Breast epithelium (tissue), 3 donors: ENCODE measurements at regions not wholly inside any gene's neighbourhood (a gene's known extent, or its start where the extent isn't known, plus 50 kb on each side); places are given as distances from the start of the nearest gene placed in this dataset.

Source experiments
- POLR2A ChIP-seq: fragments of 450-650 bp; IDR thresholded peaks from one replicate; pipeline ENCODE4 v1.6.1; 2016; ENCODE audit warnings: antibody characterized with exemption, mild to moderate bottlenecking, moderate library complexity
- TF ChIP-seq, protein P1 (sequence below), 3 donors: fragments of 450-650 bp; IDR thresholded peaks; one replicate each; pipeline ENCODE4 v1.5.1; 2016 to 2017; ENCODE audit warnings: antibody characterized with exemption in 3 of 3, mild to moderate bottlenecking in 3 of 3, moderate library complexity in 3 of 3

- TF ChIP-seq, protein P1, sequence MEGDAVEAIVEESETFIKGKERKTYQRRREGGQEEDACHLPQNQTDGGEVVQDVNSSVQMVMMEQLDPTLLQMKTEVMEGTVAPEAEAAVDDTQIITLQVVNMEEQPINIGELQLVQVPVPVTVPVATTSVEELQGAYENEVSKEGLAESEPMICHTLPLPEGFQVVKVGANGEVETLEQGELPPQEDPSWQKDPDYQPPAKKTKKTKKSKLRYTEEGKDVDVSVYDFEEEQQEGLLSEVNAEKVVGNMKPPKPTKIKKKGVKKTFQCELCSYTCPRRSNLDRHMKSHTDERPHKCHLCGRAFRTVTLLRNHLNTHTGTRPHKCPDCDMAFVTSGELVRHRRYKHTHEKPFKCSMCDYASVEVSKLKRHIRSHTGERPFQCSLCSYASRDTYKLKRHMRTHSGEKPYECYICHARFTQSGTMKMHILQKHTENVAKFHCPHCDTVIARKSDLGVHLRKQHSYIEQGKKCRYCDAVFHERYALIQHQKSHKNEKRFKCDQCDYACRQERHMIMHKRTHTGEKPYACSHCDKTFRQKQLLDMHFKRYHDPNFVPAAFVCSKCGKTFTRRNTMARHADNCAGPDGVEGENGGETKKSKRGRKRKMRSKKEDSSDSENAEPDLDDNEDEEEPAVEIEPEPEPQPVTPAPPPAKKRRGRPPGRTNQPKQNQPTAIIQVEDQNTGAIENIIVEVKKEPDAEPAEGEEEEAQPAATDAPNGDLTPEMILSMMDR (IDR thresholded peaks at IDR 0.05), result no peak
- no peak for TF ChIP-seq POLR2A
These were observed 246.3 kb downstream of the LRRC70 start for GRCh38 chr5:62824936-62825335.
